ENCODE measurements at regions not wholly inside any gene's neighbourhood (a gene's known extent, or its start where the extent isn't known, plus 50 kb on each side); places are given as distances from the start of the nearest gene placed in this dataset.

DNA sequence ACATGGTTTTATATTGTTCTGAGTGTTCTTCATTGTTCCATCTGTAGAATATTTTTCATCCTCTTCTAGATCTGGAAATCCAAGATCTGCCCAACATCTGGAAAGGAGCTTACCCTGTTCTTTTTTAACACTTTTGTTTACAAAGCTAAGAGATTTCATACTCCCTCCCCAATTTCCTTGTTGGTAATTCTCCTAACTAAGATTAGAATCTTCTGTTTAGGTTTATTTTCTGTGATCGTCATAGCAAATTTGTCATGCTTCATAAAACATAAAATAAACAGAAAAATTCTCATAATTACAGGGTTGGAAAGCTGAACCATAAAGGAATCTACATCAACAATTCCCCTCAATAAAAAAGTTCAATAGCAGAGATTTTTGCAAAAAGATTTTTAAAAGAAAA, 580.3 kb upstream of the CA10 start:
- no peak overlapping the region for H3K27ac ChIP-seq (ENCODE audit: low read depth, low read length, severe bottlenecking)
- whole genome bisulfite sequencing, 2 experiments (ENCODE audit: insufficient coverage in 2 of 2), result no CpG with 5 or more reads among the region's 1 CpG
- H3K4me3 ChIP-seq (ENCODE audit: extremely low read depth, insufficient read depth, low read length, poor library complexity, severe bottlenecking), result no peak overlapping the region
- no peaks in the 10 kb centered on the region for H3K4me1 ChIP-seq (ENCODE audit: control insufficient read depth, insufficient read depth, low read length, poor library complexity, severe bottlenecking)
- H3K9me3 ChIP-seq (ENCODE audit: control insufficient read depth, low read length), result no peaks in the 10 kb centered on the region
- no peaks in the 10 kb centered on the region for H3K36me3 ChIP-seq (ENCODE audit: control insufficient read depth, insufficient read depth, low read length)

DNA sequence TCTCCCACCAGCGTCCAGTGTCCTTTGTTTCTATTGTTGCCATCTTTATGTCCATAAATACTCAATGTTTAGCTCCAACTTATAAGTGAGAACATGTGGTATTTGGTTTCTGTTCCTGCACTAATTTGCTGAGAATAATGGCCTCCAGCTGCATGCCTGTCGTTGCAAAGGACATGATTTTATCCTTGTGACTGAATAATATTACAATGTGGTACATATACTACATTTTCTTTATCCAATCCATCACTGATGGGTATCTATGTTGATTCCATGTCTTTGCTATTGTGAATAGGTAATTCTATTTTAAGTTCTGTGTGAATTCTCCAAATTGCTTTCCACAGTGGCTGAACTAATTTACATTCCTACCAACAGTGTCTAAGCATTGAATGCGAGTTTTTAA, 578.6 kb upstream of the CA10 start:
- Histone ChIP-seq H3K27ac (ENCODE audit: low read depth, low read length, severe bottlenecking) (no peak overlapping the region), H3K4me1 (ENCODE audit: control insufficient read depth, insufficient read depth, low read length, poor library complexity, severe bottlenecking) (no peaks in the 10 kb centered on the region), H3K9me3 (ENCODE audit: control insufficient read depth, low read length) (peaks cover 3% of the 10 kb centered on the region), H3K4me3 (ENCODE audit: extremely low read depth, insufficient read depth, low read length, poor library complexity, severe bottlenecking) (no peak overlapping the region), H3K36me3 (ENCODE audit: control insufficient read depth, insufficient read depth, low read length) (no peaks in the 10 kb centered on the region)
- WGBS, 2 experiments (ENCODE audit: insufficient coverage in 2 of 2), result no CpG with 5 or more reads among the region's 3 CpGs

DNA sequence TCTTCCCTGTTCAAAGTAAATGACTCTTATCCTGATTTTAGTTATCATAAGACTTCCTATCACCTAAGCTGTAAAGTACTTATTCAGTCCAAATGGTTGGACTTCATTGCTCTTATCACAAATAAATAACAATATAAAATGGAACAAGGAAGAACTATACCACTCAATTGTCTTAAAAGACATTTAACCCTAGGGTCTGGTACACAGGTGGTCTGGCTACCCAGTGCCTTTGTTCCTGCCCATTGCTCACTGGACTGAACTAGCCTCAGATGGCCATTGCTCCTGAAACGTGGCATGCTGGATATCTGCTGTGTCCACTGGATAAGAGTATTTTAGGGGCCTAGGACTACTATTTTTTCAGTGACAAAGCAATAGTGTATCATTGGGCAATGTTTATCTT, 574.3 kb upstream of the CA10 start:
- H3K36me3 ChIP-seq (ENCODE audit: control insufficient read depth, insufficient read depth, low read length), result no peaks in the 10 kb centered on the region
- 40% methylated on average over 1 of the region's 1 CpG; no CpG with 5 or more reads in 1 of the 2 experiments for WGBS, 2 experiments (ENCODE audit: insufficient coverage in 2 of 2)
- H3K4me1 ChIP-seq (ENCODE audit: control insufficient read depth, insufficient read depth, low read length, poor library complexity, severe bottlenecking), result no peaks in the 10 kb centered on the region
- no peak overlapping the region for H3K4me3 ChIP-seq (ENCODE audit: extremely low read depth, insufficient read depth, low read length, poor library complexity, severe bottlenecking)
- no peak overlapping the region for H3K27ac ChIP-seq (ENCODE audit: low read depth, low read length, severe bottlenecking)
- H3K9me3 ChIP-seq (ENCODE audit: control insufficient read depth, low read length), result peaks cover 3% of the 10 kb centered on the region

DNA sequence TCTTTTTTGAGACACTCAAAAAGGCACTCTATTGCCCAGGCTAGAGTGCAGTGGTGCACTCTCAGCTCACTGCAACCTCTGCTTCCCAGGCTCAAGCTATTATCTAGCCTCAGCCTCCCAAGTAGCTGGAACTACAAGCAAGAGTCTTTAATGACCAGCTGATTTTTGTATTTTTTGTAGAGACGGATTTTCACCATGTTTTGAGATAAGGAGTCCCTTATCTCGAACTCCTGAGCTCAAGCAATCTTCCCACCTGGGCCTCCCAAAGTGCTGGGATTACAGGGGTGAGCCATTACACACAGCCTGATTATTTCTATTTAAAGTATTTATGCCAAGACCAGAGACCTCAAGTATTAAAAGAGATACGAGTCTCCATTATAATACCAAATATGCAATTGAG, 566.1 kb upstream of the CA10 start:
- no peaks in the 10 kb centered on the region for H3K9me3 ChIP-seq (ENCODE audit: control insufficient read depth, low read length)
- H3K27ac ChIP-seq (ENCODE audit: low read depth, low read length, severe bottlenecking), result no peak overlapping the region
- no peaks in the 10 kb centered on the region for H3K36me3 ChIP-seq (ENCODE audit: control insufficient read depth, insufficient read depth, low read length)
- 33% methylated on average over 1 of the region's 3 CpGs; no CpG with 5 or more reads in 1 of the 2 experiments for WGBS, 2 experiments (ENCODE audit: insufficient coverage in 2 of 2)
- H3K4me3 ChIP-seq (ENCODE audit: extremely low read depth, insufficient read depth, low read length, poor library complexity, severe bottlenecking), result no peak overlapping the region
- no peaks in the 10 kb centered on the region for H3K4me1 ChIP-seq (ENCODE audit: control insufficient read depth, insufficient read depth, low read length, poor library complexity, severe bottlenecking)

DNA sequence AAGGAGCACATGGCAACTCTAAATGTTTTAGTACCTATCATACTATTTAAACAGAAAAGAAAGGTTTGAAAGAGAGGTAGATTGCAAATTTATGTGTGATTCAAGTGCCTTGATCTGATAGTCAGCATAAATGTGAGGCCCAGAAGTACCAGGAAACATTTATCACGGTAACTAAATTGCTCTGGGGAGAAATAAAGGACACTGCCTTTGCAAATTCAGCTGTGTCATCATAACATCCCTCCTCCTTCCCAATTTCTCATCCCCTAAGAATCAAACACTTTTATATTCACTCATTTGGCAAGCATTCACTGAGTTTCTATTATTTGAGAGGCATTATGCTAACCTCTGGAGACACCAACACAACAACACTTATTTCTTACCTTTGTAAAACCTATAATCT, 563.4 kb upstream of the CA10 start:
- H3K4me1 ChIP-seq (ENCODE audit: control insufficient read depth, insufficient read depth, low read length, poor library complexity, severe bottlenecking), result no peaks in the 10 kb centered on the region
- H3K9me3 ChIP-seq (ENCODE audit: control insufficient read depth, low read length), result no peaks in the 10 kb centered on the region
- no peak overlapping the region for H3K27ac ChIP-seq (ENCODE audit: low read depth, low read length, severe bottlenecking)
- H3K36me3 ChIP-seq (ENCODE audit: control insufficient read depth, insufficient read depth, low read length), result no peaks in the 10 kb centered on the region
- H3K4me3 ChIP-seq (ENCODE audit: extremely low read depth, insufficient read depth, low read length, poor library complexity, severe bottlenecking), result no peak overlapping the region
- 83% methylated on average over 1 of the region's 1 CpG; no CpG with 5 or more reads in 1 of the 2 experiments for WGBS, 2 experiments (ENCODE audit: insufficient coverage in 2 of 2)

DNA sequence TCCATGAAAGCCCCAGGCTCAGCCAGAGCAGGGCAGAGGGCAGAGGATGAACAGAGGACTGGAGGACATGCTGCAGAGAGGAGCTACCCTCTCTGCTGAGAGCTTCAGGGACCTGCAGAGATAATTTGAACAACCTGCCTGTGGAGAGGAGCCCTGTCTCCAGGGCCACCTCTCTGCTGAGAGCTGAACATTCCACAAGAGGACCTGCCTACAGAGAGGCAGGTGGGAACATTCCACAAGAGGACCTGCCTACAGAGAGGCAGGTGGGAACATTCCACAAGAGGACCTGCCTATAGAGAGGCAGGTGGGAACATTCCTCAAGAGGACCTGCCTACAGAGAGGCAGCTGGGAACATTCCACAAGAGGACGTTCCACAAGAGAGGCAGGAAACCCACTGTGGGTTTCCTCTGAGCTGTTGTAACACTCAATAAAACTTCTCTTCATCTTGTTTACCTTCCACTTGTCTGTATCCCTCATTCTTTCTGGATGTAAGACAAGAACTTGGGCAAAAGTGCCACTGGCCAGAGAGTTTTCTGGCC, 551.9 kb upstream of the CA10 start:
- Histone ChIP-seq H3K4me3 (ENCODE audit: extremely low read depth, insufficient read depth, low read length, poor library complexity, severe bottlenecking) (no peak overlapping the region), H3K4me1 (ENCODE audit: control insufficient read depth, insufficient read depth, low read length, poor library complexity, severe bottlenecking) (no peaks in the 10 kb centered on the region), H3K9me3 (ENCODE audit: control insufficient read depth, low read length) (peaks cover 3% of the 10 kb centered on the region), H3K36me3 (ENCODE audit: control insufficient read depth, insufficient read depth, low read length) (no peaks in the 10 kb centered on the region), H3K27ac (ENCODE audit: low read depth, low read length, severe bottlenecking) (no peak overlapping the region)
- 63 to 86% methylated on average over 1 of the region's 1 CpG for WGBS, 2 experiments (ENCODE audit: insufficient coverage in 2 of 2)

DNA sequence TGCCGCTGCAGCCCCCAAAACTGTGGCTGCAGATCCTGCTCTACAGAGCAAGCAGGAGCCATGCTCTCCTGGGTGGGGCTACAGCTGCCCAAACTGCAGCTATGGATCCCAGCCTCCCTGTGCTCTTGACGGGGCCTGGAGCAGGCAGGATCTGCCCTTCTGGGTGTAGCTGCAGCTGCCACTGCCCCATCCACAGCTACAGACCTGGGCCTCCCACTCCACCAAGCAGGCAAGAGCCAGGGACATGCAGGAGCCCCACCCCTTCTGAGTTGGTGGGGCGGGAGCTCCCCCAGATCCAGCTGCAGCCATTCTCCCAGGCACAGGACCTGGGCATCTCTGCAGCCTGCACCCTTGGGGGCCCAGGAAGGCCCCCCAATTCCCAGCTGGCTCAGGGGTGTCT, 551.2 kb upstream of the CA10 start:
- Histone ChIP-seq H3K4me1 (ENCODE audit: control insufficient read depth, insufficient read depth, low read length, poor library complexity, severe bottlenecking) (no peaks in the 10 kb centered on the region), H3K9me3 (ENCODE audit: control insufficient read depth, low read length) (peaks cover 3% of the 10 kb centered on the region), H3K36me3 (ENCODE audit: control insufficient read depth, insufficient read depth, low read length) (no peaks in the 10 kb centered on the region), H3K27ac (ENCODE audit: low read depth, low read length, severe bottlenecking) (no peak overlapping the region), H3K4me3 (ENCODE audit: extremely low read depth, insufficient read depth, low read length, poor library complexity, severe bottlenecking) (no peak overlapping the region)
- 40 to 63% methylated on average over 3 of the region's 3 CpGs for WGBS, 2 experiments (ENCODE audit: insufficient coverage in 2 of 2)

DNA sequence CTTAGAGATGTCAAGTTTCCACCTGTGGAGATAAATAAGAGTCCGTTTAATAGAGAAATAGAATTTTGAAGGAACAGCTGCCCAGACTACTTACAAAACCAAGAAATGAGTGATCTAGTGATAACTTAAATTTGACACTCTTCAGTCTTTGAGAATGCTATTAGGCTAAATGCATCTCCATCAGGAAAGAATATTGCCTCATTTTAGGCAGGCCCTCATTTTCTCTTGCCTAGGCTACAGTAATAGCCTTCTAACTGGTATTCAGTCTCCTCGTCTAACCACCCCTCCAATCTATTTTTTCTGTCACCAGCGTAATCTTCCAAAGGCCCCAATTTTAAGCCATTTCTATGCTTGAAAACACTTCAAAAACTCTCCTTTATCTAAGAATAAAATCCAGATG, 537.8 kb upstream of the CA10 start:
- WGBS, 2 experiments (ENCODE audit: insufficient coverage in 2 of 2), result 75 to 80% methylated on average over 1 to 2 of the region's 3 CpGs
- Histone ChIP-seq H3K36me3 (ENCODE audit: control insufficient read depth, insufficient read depth, low read length) (no peaks in the 10 kb centered on the region), H3K4me3 (ENCODE audit: extremely low read depth, insufficient read depth, low read length, poor library complexity, severe bottlenecking) (no peak overlapping the region)

DNA sequence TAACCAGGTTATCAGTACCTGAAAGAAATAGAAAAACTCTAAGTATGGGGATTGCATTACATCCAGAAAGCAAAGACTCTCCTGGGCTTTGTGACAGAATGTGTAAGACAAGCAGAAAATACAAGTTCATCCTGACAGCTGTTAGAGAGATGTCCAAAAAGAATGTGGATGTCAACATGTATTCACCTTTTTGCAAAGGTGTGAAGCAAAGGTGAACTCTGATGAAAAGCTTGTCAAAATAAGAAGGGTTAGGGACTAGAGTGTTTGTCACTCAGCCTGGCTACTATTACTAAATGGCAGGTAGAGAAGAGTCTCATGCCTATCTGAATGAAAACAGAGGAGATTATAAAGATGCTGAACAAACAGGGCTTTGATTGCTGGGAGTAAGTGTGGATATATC, 527.6 kb upstream of the CA10 start:
- H3K36me3 ChIP-seq (ENCODE audit: control insufficient read depth, insufficient read depth, low read length), result no peaks in the 10 kb centered on the region
- peaks cover 8% of the 10 kb centered on the region for H3K9me3 ChIP-seq (ENCODE audit: control insufficient read depth, low read length)
- no peak overlapping the region for H3K4me3 ChIP-seq (ENCODE audit: extremely low read depth, insufficient read depth, low read length, poor library complexity, severe bottlenecking)
- no peaks in the 10 kb centered on the region for H3K4me1 ChIP-seq (ENCODE audit: control insufficient read depth, insufficient read depth, low read length, poor library complexity, severe bottlenecking)
- H3K27ac ChIP-seq (ENCODE audit: low read depth, low read length, severe bottlenecking), result no peak overlapping the region

More for the DNA sequence above, 537.8 kb upstream of the CA10 start:
- Histone ChIP-seq H3K4me1 (ENCODE audit: control insufficient read depth, insufficient read depth, low read length, poor library complexity, severe bottlenecking) (no peaks in the 10 kb centered on the region), H3K9me3 (ENCODE audit: control insufficient read depth, low read length) (peaks cover 3% of the 10 kb centered on the region), H3K27ac (ENCODE audit: low read depth, low read length, severe bottlenecking) (no peak overlapping the region)

DNA sequence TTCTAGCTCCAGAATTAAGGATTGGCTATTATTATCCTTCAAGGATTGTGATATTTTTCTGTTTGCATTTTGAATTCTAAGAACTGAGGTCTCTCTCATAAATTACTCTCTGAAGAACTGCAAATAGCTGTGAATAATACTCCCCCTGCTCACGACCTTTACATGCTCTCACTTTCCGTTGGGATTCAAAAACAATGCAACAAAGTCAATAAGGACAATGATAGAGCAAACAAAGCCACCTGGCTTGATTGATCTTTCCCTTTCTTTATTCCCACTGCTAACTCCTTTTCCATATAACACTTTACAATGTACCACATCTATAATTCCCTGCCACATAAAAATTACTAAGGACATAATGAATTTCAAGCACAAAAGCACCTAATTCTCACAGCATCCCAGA, 523.0 kb upstream of the CA10 start:
- Histone ChIP-seq H3K4me1 (ENCODE audit: control insufficient read depth, insufficient read depth, low read length, poor library complexity, severe bottlenecking) (no peaks in the 10 kb centered on the region), H3K36me3 (ENCODE audit: control insufficient read depth, insufficient read depth, low read length) (no peaks in the 10 kb centered on the region), H3K27ac (ENCODE audit: low read depth, low read length, severe bottlenecking) (no peak overlapping the region), H3K4me3 (ENCODE audit: extremely low read depth, insufficient read depth, low read length, poor library complexity, severe bottlenecking) (no peak overlapping the region), H3K9me3 (ENCODE audit: control insufficient read depth, low read length) (peaks cover 14% of the 10 kb centered on the region)
- WGBS, 2 experiments (ENCODE audit: insufficient coverage in 2 of 2), result 40 to 53% methylated on average over 1 to 2 of the region's 2 CpGs

DNA sequence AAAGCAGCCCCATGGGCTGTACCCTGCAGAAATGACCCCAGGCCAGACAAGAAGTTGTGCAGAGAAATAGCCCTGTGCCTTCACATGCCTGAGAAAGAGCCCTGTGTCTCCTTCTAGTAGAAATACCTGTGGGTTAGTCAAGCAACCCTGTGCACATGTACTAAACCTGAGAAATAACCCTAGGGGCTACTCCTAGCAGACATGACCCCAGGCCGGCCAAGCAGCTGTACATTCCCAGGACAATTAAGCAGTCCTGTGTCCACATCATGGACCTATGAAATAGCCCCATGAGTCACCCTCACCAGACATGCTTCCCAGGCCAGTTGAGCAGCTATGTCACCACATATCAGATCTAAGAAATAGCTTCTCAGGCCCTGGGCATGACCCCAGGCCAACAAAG, 519.7 kb upstream of the CA10 start:
- WGBS, 2 experiments (ENCODE audit: insufficient coverage in 2 of 2), result 80 to 100% methylated on average over 1 of the region's 1 CpG
- H3K36me3 ChIP-seq (ENCODE audit: control insufficient read depth, insufficient read depth, low read length), result no peaks in the 10 kb centered on the region
- H3K4me3 ChIP-seq (ENCODE audit: extremely low read depth, insufficient read depth, low read length, poor library complexity, severe bottlenecking), result no peak overlapping the region
- peaks cover 16% of the 10 kb centered on the region for H3K9me3 ChIP-seq (ENCODE audit: control insufficient read depth, low read length)
- no peak overlapping the region for H3K27ac ChIP-seq (ENCODE audit: low read depth, low read length, severe bottlenecking)
- H3K4me1 ChIP-seq (ENCODE audit: control insufficient read depth, insufficient read depth, low read length, poor library complexity, severe bottlenecking), result no peaks in the 10 kb centered on the region
